ENCODE measurements at regions not wholly inside any gene's neighbourhood (a gene's known extent, or its start where the extent isn't known, plus 50 kb on each side); places are given as distances from the start of the nearest gene placed in this dataset.

GRCh38 chr15:91635641-91636040 lies 217.9 kb upstream of the SLCO3A1 start:
- TF ChIP-seq, protein P1, sequence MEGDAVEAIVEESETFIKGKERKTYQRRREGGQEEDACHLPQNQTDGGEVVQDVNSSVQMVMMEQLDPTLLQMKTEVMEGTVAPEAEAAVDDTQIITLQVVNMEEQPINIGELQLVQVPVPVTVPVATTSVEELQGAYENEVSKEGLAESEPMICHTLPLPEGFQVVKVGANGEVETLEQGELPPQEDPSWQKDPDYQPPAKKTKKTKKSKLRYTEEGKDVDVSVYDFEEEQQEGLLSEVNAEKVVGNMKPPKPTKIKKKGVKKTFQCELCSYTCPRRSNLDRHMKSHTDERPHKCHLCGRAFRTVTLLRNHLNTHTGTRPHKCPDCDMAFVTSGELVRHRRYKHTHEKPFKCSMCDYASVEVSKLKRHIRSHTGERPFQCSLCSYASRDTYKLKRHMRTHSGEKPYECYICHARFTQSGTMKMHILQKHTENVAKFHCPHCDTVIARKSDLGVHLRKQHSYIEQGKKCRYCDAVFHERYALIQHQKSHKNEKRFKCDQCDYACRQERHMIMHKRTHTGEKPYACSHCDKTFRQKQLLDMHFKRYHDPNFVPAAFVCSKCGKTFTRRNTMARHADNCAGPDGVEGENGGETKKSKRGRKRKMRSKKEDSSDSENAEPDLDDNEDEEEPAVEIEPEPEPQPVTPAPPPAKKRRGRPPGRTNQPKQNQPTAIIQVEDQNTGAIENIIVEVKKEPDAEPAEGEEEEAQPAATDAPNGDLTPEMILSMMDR (IDR thresholded peaks at IDR 0.05; ENCODE audit: poor library complexity), result no peak
- TF ChIP-seq EZH2phosphoT487 (IDR thresholded peaks at IDR 0.05; ENCODE audit: low read depth, severe bottlenecking, unreplicated experiment), result no peak

Data from hepatocyte (in vitro differentiated cells).